HG02623 (cell line): ENCODE measurements at regions not wholly inside any gene's neighbourhood (a gene's known extent, or its start where the extent isn't known, plus 50 kb on each side); places are given as distances from the start of the nearest gene placed in this dataset.
"Not testable (repeated sequence)": the region's sequence is repeated elsewhere in the genome, so short reads cannot be mapped to it uniquely, and the experiment has no call there.

Experiments used
- ATAC-seq: cut with Tn5 transposase; IDR thresholded peaks from one replicate; pipeline ENCODE4 v1.9.1; 2021; ENCODE audit warnings: moderate library complexity; ENCODE audit not compliant: unreplicated experiment

DNA sequence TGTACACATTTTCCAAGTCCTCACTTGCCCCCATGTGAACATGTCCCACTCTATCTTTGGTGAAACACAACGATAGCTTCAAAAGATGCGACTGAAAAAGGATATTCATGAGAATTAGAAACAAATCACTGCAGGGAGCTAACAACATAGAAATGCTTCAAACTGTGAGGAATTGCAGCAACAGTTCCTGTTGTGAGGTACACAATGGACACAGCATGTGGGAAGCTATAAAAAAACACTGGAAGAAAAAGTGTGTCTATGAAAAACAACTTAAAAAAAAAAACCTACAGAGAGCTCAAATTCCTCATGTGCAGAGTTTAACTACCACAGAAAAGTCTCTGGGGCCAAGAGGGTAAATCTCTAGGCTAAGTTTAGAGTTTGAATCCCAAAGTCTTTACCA lies 51.6 kb upstream of the BLTP1 start:
- no peak for ATAC-seq

DNA sequence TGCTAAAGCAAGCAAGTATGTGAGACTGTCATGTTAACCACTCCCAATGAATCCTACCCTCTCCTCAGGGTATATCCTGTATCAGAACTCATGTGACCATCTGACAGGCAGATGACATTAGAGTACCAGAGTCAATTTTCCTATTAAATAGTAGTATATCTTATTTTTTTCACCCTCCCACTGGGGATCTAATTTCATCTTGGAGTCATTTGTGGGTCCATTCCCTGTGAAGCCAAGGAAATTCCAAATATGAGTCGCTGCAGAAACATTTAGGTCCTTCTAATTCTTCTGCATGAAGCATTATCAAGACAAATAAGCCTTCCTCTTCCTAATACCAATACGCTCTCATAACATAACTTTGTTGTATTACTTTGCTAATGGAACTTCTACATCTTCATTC lies 52.2 kb upstream of the BLTP1 start:
- ATAC-seq = no peak

DNA sequence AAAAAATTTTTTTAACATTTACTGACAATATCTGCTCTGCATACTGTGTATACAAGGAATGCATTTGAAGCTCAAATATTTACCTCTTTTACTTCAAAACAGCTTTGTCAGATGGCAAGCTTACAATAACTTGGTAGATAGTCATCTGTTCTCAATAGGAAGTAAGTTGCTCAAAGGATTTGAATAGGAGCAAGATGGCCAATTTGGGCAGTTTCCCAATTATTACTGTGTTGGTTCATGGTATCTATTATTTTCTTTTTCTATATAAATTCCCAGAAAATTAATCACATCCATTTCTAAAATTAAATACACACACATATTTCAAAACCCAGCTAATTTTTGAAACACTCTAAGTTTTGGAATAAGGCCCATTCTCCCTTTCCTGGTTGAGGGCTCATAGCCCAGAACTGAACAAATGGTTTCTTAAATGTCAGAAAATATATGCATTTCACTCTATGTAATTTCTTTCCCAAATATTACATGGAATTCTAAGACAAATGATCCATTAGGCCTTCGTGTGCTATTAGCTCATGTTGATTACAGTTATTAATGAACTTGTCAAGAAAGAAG lies 60.2 kb upstream of the BLTP1 start:
- ATAC-seq = no peak

DNA sequence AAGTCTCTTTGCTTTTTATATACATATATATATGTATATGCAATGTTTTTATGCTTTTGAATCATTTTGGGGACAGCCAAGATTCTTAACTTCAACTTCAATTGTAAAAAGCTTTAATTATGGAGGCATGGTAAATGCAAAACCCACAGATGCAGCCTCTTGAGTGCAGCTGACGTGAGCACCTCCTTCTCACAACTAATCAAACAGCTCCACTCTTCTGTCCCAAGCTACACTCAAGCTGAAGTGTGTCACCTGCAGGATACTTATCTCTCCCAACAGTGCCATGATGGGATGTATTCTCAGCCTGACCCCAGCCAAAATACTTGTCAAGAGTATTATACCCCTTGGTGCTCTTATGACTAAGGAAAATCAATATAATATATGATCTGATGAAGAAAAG lies 60.7 kb upstream of the BLTP1 start:
- no peak for ATAC-seq

DNA sequence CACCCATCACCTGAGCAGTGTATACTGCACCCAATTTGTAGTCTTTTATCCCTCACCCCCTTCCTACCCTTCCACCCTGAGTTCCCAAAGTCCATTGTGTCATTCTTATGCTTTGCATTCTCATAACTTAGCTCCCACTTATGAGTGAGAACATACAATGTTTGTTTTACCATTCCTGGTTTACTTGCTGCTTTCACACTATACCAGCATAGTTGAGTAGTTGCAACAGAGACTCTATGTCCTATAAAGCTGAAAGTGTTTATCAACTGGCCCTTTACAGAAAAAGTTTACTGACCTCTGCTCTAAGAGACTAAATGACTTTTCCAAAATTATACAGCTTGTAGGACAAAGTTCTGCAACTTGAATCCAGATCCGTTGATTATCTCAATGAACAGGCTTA lies 61.1 kb upstream of the BLTP1 start:
- ATAC-seq = no peak

DNA sequence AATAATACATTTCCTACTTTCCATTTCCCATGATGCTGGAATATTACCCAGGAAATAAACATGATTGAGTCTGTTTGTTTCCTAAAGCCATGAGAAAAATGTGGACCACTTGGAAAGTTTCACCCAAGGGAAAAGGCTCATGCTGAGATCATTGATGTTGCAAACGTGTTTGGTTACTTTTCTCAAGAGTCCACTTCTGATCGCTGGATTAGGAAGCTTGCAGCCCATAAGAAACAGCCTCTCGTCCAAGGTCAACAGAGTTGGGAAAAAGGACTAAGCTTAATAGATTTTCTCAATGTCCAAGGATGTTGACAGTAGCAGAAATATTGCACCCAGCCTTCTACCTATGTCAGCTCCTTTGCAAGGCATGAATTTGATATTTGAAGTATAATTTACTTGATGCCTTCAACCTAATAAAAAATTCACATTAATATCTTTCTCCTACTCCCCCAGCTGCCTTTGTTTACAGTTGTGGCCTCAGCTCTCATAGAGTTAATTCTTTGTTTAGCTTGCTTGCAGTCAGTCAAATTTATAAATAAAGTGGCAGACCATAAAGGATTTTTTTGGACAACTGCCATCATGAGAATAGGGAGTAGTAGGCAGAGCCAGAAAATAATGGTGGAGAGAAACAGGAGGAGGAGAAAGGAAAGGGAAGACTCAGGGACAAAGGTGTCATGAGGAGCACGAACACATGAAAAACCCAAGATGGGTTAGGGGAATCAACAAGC lies 65.6 kb upstream of the BLTP1 start:
- ATAC-seq = no peak

DNA sequence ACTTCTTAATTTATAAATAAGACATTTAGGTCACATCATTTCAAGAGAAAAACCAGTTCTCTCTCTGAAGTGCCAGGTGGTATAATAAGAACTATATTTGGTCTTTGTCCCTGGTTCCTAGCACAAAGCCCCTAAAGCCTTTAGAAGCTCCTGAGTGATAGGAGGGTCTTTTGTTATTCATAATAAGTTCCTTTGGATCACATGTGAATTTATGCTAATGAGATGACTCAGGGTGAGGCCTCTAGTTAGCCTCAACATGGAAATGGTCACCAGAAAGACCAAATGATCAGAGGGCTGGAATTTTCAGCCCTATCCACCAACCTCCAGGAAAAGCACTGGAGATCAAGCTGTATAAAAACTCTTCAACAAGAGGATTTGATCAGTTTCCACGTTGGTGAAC lies 68.1 kb upstream of the BLTP1 start:
- no peak for ATAC-seq

DNA sequence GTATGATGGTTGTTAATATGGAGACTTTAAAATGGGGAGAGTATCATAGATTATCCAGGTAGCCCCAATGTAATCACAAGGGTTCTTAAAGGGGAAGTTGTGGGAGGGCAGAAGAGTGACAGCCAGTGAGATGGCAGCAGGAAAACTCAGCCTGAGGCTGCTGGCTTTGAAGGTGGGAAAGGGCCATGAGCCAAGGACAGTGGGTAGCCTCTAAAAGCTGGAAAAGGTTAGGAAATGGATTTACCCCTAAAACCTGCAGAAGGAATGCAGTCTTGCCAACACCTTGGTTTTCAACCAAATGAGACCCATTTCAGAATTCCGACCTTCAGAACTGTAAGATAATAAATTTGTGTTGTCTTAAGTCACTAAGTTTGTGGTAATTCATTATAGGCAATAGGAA lies 68.8 kb upstream of the BLTP1 start:
- no peak for ATAC-seq

DNA sequence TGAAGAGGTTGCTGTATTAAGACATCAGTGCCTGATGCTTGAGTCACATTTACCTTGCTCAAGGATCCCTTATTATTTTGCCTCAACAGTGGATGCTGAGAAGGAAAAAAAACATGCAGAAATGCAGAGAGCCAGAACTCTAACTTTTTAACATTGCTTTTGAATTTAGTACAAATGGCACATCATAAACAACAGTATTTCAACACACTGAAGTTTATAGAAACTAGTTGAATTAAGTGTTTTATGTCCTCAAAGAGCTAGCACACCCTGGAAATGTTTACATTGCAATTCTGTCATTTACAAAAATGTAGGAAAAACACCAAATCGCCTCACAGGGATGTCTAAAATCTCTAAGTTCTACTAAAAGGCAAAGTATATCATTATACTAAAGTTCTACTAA lies 69.5 kb upstream of the BLTP1 start:
- ATAC-seq = no peak

DNA sequence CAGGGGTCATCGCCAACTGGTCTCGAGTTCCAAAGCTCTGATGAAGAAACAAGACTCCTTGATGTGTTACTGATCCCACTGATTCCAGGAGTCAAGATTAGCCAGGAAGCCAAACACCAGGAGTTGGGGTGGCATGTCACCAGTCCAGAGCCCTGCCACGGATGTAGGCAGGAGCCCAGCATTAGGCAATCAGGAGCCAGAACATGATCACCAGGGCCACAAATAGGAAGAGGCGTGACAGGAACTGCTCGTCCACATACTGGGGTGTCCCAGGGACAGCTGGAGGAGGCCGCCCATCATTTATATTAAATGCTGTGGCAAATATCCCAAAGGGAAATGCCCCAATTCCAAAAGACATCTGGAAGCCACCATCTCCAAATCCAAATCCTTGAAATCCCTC lies 74.5 kb upstream of the BLTP1 start:
- ATAC-seq = not testable (repeated sequence)

DNA sequence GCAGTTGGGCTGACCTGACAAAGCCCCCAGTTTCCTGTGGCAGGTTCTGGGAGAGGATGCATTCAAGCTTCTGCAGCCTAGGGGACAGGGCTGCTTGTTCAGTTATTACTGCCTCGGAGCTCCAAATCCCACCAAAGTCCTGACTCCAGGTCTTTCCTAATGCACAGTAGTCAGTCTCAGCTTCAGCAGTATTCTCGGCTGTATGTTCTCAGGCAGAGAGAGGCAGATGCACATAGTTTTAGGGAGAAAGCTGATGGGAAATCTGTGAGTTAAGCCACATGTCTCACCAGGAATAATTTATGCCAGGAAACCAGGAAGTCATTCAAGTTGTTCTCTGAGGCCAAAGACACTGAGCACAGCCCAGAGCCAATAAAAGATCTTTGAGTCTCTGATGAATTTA lies 75.3 kb upstream of the BLTP1 start:
- not testable (repeated sequence) for ATAC-seq

DNA sequence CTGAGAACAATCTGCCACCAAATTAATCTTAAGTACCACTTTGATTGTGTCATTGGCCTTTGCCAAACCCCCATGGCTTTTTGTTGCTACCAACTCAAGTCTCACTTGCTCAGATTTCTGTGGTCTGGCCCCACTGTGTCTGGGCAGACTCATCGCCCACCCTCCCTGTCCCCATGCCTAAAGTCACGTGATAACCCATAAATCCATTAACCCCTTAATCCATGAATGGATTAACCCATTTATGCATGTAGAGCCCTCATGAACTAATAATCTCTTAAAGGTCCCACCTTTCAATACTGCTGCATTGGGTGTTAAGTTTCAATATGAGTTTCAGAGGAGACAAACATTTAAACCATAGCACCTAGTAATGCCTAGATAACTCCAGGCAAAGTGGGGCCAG lies 78.5 kb upstream of the BLTP1 start:
- ATAC-seq = no peak

DNA sequence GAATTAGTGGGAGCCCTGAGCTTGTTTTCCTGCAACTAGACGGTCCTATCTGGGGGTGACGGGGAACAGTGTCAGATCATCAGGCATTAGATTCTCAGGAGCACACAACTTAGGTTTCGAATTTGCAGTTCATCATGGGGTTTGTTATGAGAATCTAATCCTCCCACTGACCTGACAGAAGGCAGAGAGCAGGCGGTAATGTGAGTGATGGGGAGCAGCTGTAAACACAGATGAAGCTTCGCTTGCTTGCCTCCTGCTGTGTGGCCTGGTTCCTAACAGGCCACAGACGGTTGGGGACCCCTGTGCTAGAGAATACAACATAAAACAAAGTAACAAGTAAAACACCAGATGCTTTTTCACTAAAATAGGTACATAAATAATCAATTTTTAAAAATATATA lies 86.2 kb upstream of the BLTP1 start:
- no peak for ATAC-seq

DNA sequence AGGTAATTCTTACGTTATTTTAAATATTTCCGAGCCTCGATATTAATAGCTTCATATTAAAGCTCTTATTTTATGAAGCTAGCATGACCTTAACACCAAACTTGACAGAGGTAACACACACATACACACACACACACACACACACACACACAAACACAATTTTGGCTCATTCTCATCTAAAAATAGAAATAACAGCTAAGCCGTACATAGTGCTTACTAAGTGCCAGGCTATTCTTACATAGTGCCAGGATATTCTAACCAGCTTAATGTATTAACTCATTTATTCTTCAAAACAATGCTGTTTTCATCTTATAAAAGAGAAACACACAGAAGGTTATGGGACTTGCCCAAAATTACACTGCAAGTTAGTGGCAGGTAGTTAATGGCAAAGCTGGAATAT lies 87.0 kb upstream of the BLTP1 start:
- no peak for ATAC-seq

DNA sequence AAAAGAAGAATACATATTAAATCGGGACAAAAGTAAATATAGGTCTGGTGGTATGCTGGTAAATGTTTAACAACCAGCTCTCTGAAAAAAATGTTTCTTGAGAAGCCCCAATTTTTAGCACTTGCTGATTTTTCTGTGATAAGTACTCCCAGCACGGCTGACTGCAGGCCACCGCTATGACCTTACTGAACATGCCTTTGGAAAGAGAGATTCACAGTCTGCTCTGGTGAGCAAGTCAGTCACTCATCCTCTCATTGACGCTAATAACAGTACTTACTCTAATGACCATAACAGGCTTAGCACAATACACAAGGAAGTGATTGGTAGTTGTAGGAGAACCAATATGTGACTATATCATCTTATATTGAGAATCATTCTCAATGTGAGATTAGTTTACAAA lies 98.9 kb upstream of the BLTP1 start:
- ATAC-seq = no peak

DNA sequence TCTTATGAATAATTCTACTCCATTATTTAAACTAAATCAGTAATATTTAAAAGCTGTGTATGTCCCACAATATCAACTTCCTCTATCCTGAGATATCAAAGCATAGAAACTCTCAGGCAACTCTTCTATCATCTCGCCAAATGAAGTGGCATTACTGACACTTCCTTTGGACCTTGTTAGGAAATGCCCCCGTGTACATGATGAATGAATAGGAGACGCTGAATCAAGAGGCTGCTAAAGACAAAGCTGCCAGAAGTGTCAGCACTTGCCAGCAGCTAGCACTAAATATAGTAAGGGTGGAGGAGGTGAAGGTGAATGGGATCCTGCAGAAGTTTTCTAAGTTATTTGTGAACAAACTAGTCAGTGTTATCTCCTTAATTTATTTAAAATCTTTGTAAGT lies 99.5 kb upstream of the BLTP1 start:
- no peak for ATAC-seq

DNA sequence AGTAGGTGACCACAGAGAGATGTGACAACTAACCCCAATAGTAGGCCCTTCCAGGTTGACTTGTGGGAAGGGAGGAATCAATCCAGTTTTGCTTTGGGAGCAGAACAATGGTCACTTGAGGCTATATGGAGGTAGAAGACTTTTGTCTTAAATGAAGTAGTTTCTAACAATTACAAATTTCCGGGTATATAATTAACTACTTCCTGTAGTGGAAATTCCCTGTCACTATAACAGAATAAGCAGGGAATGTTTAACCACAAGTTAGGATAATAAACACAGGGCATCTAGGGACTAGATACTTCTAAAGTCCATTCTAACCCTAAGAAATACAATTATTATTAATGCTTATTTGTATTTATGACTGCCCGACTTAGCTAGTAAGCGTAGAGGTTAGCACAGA lies 99.0 kb upstream of the TRPC3 start:
- no peak for ATAC-seq

DNA sequence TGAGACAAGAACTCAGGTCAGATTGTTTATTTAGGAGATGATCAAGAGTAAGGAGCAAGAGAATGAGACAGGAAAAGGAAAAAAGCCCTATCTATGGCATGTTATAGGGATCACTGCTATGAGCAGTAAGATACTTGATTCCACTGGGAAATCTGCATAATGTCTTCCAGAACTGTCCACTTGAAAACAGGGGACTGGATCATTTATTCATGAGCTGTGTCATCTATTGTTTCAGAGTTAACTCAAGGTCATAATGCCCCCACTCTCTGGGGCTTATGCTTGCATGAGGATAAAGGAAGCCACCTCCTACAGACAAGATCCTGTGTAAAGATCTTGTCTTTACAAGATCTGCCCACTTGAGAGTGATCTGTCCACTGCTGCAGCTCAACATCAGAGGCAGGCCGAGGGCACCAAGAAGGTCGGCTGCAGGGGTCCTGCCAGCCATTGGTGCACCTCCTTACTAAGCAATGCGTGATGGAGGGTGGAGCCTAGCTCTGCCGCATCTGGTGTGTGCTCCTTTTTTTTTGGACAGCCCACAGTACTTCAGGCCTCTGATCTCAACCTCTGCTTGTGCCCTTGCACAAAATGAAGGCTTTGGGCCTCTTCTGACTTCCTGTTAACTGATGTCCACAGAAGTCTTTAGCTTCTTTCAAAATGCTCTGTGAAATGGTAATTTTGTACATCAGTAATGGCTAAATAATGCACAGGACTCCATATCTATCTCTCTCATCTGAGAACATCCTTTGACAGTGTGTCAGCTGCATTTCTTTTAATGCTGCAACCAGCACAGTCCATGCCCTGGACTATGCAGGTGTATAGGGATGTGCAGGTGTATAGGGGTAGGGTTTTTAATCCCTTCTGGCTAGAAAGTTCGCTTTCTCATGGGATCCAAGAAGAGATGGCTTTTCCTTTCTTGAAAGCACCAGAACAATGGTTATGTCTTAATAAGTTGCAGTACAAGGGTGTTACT lies 95.9 kb upstream of the TRPC3 start:
- no peak for ATAC-seq

DNA sequence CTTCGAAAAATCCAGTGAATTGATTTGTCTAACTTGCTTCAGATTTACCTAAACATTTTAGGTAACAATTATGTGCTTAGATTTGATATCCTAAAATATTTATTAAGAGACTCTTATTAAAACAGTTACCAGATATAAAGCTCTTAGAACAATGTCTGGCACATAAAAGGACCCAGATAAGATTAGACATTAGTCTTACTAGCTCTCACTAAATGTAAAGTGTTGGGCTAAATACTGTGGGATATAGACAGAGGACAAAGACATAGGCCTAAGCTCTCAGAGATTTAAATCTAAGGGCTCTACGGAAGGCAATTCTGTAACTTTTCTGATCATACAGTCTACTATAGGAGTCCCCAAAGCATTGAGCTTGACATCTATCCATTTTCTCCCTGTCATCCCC lies 94.4 kb upstream of the TRPC3 start:
- ATAC-seq = no peak

DNA sequence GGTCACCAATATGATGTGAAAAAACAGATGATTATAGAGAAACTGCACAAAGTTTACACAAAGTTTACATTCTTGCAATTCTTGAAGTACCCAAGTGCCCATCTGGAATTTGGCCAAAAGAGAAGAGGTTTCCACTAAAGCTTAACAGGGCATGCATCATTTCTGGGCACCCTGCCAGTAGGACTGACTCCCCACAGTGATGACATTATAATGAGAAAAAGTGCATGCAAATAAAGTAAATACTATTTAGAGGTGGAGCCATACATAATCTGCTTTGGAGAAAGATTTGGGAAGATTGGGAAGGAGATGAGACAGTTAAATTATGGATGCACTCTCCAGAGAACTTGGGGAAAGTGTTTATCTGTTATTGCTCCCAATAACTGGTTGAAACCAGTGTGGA lies 93.7 kb upstream of the TRPC3 start:
- ATAC-seq = no peak

DNA sequence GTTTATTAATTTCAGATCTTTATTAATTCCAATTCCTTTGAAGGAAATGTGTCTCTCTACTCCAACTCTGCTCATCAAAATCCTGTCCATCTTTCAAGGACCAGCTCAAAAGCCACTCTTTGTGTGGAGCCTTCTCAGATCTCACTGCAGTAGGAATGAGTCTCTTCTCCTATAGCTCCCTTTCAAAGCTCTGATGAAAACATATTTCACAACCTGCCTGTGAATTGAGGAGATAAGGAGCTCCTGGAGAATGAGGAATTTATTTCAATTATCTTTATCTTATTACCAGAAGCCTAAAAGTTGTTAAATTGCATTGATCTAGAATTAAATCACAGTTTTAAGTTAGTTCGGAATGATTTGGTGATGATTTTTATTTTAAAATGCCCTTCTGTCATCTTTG lies 92.6 kb upstream of the TRPC3 start:
- no peak for ATAC-seq

DNA sequence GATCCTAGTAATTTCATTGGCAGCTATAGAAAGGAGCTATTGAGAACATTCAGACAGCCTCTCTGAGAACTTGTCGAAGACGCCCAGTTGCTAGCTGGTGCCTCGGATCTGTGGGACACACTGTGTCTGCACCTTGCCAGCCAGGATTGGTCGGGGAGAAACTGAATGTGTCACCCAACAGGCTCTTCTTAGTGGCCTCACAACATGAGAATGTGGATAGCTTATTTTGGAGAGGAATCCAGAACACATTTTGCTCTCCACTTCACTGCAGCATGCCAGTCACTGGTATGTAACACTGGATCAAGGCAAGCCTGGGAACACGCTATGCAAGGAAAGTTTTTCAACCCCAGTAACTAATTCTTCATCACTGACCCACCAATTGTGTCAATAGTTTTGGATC lies 89.5 kb upstream of the TRPC3 start:
- no peak for ATAC-seq
